ENCODE measurements at regions not wholly inside any gene's neighbourhood (a gene's known extent, or its start where the extent isn't known, plus 50 kb on each side); places are given as distances from the start of the nearest gene placed in this dataset.

GRCh38 chr13:106680796-106681472 is 113.0 kb upstream of the ARGLU1 start:
- no peaks in the 10 kb centered on the region for H3K36me3 ChIP-seq (ENCODE audit: control insufficient read depth in 1 of 2, insufficient read depth in 2 of 2, low read length in 2 of 2)
- no peak for ATAC-seq
- TF ChIP-seq ATF3 (IDR thresholded peaks at IDR 0.05) (no peak), SIN3A (IDR thresholded peaks at IDR 0.05; ENCODE audit: low read depth) (no peak), JUND (IDR thresholded peaks at IDR 0.05) (no peak), SP1 (IDR thresholded peaks at IDR 0.05; ENCODE audit: low read depth) (no peak), FOSL1 (IDR thresholded peaks at IDR 0.05; ENCODE audit: low read depth) (no peak)
- no peak overlapping the region for H3K4me3 ChIP-seq (replicated peaks in 1 of 2; ENCODE audit: low read depth in 1 of 2, low read length in 2 of 2)
- no peak overlapping the region for H3K4me2 ChIP-seq (ENCODE audit: low read length)
- H3K27me3 ChIP-seq (ENCODE audit: insufficient read depth, low read length) = peaks cover 37% of the 10 kb centered on the region; the same call in 1 of the 2 replicates
- H4K20me1 ChIP-seq (ENCODE audit: insufficient read depth) = no peaks in the 10 kb centered on the region
- no peak overlapping the region for H3K9ac ChIP-seq (ENCODE audit: low read length)
- no TSS peak for BruUV-seq (replicated peaks)
- DNase-seq (ENCODE audit: low read depth, low spot score) = no peak
- H3K79me2 ChIP-seq (ENCODE audit: insufficient read depth, low read length) = no peaks in the 10 kb centered on the region
- no peaks in the 10 kb centered on the region for H3K9me2 ChIP-seq (ENCODE audit: insufficient read depth)
- no peaks in the 10 kb centered on the region for H3K9me3 ChIP-seq (ENCODE audit: control insufficient read depth in 1 of 2, insufficient read depth in 1 of 2, low read depth in 1 of 2, low read length in 2 of 2)
- no peaks in the 10 kb centered on the region for H3K4me1 ChIP-seq (ENCODE audit: control insufficient read depth in 1 of 2, insufficient read depth in 2 of 2, low read length in 2 of 2)
- CTCF ChIA-PET = no interaction called here
- no peak overlapping the region for H3K27ac ChIP-seq (ENCODE audit: low read depth, low read length)
- POLR2A ChIA-PET = no interaction called here
- H2AFZ ChIP-seq (ENCODE audit: low read depth, low read length, poor library complexity, severe bottlenecking) = no peak overlapping the region
- intact Hi-C loops (cut with micrococcal nuclease) = no loop called here
- RAD21 ChIA-PET (ENCODE audit: low non-redundant PET in 1 of 2, low total read pairs in 2 of 2, uncharacterized antibody in 2 of 2, unreplicated experiment in 2 of 2) = no interaction called here

- Histone ChIP-seq H3K27ac (ENCODE audit: low read depth, low read length) (no peak overlapping the region), H3K4me3 (replicated peaks in 1 of 2; ENCODE audit: low read depth in 1 of 2, low read length in 2 of 2) (no peak overlapping the region), H4K20me1 (ENCODE audit: insufficient read depth) (no peaks in the 10 kb centered on the region; the same call in 1 of the 2 replicates), H3K36me3 (ENCODE audit: control insufficient read depth in 1 of 2, insufficient read depth in 2 of 2, low read length in 2 of 2) (no peaks in the 10 kb centered on the region), H3K9ac (ENCODE audit: low read length) (no peak overlapping the region), H3K4me2 (ENCODE audit: low read length) (no peak overlapping the region), H3K27me3 (ENCODE audit: insufficient read depth, low read length) (peaks cover 24% of the 10 kb centered on the region; the same call in 1 of the 2 replicates), H3K79me2 (ENCODE audit: insufficient read depth, low read length) (no peaks in the 10 kb centered on the region), H3K9me2 (ENCODE audit: insufficient read depth) (no peaks in the 10 kb centered on the region), H3K4me1 (ENCODE audit: control insufficient read depth in 1 of 2, insufficient read depth in 2 of 2, low read length in 2 of 2) (no peaks in the 10 kb centered on the region), H2AFZ (ENCODE audit: low read depth, low read length, poor library complexity, severe bottlenecking) (no peak overlapping the region), H3K9me3 (ENCODE audit: control insufficient read depth in 1 of 2, insufficient read depth in 1 of 2, low read depth in 1 of 2, low read length in 2 of 2) (no peaks in the 10 kb centered on the region)
- RAD21 ChIA-PET (ENCODE audit: low non-redundant PET in 1 of 2, low total read pairs in 2 of 2, uncharacterized antibody in 2 of 2, unreplicated experiment in 2 of 2) = no interaction called here
- DNase-seq (ENCODE audit: low read depth, low spot score) (no peak), ATAC-seq (no peak)
- no peak for TF ChIP-seq ATF3 (IDR thresholded peaks at IDR 0.05)
- BruUV-seq (replicated peaks) = no TSS peak
- intact Hi-C loops (cut with micrococcal nuclease) = no loop called here
- CTCF ChIA-PET = no interaction called here
- POLR2A ChIA-PET = no interaction called here
These were observed 110.9 kb upstream of the ARGLU1 start for GRCh38 chr13:106678646-106679418.
